ENCODE measurements at regions not wholly inside any gene's neighbourhood (a gene's known extent, or its start where the extent isn't known, plus 50 kb on each side); places are given as distances from the start of the nearest gene placed in this dataset.
"Not testable (repeated sequence)": the region's sequence is repeated elsewhere in the genome, so short reads cannot be mapped to it uniquely, and the experiment has no call there.

DNA sequence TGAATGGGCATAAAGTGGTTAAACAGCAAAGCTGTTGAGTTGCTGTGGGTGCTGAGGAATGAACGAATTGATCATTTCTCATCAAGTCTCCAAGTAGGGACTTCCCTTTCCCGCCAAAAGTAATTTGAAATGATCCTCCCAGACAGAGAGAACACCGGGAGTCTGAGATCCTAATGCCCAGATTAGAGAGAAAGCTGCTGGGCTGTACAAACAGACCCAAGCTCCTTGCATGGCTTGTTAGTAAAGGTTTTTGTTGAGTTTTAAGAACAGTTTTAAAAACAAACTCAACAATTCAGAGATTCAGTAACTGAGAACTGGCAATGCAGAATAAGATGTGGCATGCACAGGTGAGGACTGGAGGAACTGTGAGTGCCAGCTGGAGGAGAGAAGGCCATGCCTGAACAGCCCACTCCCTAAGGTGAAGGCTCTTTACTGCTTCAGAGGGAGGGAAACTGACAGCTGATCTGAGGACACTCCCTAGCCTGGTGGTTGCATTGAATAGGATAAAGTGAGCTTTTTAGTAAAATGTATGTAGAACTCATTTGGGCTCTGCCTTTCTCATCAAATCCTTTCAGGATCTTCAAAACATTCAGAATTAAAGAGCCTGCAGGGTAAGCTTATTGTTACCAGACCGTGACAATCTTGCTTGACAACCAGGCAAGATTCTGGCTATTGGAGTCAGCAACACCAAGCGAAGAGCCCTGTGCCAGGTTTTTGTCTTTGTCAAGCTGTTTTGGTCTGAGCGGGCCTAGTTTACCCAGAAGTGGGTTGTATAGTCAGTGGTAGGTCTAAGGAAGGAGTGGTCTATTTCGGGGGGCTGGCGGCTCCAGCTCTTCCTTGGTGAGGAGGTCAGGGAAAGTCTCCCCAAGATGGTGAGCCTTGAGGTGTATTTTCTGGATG lies 63.2 kb upstream of the IGFBP5 start:
- POLR2A ChIA-PET, result no interaction called here

DNA sequence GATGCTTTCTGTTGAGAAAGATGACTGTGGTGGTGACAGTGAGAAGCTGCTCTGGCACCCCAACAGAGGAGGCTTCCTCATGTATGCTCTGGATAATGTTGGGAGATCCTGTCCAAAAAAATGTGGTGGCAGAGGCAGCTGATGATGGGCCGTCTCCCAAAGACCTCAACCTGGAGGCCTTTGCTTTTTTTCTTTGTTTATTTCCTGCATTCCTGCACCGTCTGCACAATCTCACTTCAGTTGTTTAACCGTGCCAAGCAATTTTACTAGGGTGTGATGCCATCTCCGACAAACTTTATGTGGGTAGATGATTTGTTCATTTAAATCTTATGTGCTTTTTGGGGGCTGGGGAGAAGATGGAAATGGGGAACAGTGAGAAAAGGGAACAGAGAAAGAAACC lies 62.2 kb upstream of the IGFBP5 start:
- POLR2A ChIA-PET, result no interaction called here
- DNase-seq (ENCODE audit: extremely low spot score), result no peak
- CTCF ChIA-PET, result interaction anchor here (1.2 kb wide), 1 partner anchor 8 kb away, joined by 3 read pairs; no protein-coding TSS in a partner anchor
- TF ChIP-seq, protein P1, sequence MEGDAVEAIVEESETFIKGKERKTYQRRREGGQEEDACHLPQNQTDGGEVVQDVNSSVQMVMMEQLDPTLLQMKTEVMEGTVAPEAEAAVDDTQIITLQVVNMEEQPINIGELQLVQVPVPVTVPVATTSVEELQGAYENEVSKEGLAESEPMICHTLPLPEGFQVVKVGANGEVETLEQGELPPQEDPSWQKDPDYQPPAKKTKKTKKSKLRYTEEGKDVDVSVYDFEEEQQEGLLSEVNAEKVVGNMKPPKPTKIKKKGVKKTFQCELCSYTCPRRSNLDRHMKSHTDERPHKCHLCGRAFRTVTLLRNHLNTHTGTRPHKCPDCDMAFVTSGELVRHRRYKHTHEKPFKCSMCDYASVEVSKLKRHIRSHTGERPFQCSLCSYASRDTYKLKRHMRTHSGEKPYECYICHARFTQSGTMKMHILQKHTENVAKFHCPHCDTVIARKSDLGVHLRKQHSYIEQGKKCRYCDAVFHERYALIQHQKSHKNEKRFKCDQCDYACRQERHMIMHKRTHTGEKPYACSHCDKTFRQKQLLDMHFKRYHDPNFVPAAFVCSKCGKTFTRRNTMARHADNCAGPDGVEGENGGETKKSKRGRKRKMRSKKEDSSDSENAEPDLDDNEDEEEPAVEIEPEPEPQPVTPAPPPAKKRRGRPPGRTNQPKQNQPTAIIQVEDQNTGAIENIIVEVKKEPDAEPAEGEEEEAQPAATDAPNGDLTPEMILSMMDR (IDR thresholded peaks at IDR 0.05; ENCODE audit: control extremely low read depth, extremely low read depth, low read depth, missing control alignments), result no peak

More for the DNA sequence above, 63.2 kb upstream of the IGFBP5 start:
- DNase-seq (ENCODE audit: extremely low spot score), result no peak
- TF ChIP-seq, protein P1 (IDR thresholded peaks at IDR 0.05; ENCODE audit: control extremely low read depth, extremely low read depth, low read depth, missing control alignments), result no peak
- CTCF ChIA-PET, result interaction anchor here (1.1 to 1.9 kb wide), 4 partner anchors 9 to 753 kb away, joined by 3 to 5 read pairs (median 3); no protein-coding TSS in a partner anchor

DNA sequence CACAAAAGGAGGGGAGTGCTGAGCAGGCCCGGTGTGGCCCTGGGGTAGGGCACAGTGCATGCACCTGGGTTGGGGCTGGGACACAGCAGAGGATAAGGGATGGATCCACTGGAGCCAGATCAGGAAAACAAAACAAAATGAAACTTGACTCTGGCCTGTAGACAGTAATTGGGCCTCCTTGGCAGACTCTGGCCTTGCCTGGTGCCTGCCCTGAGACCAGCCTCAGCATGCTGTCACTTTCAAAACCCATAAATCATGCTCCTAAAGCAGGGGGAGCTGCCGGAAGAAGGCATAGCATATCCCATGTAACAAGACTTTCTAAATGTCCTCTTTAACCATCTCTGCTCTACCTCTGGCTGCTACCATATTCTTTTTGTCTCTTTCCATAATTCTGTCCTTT lies 61.1 kb upstream of the IGFBP5 start:
- no peak for DNase-seq (ENCODE audit: extremely low spot score)
- POLR2A ChIA-PET, result no interaction called here
- TF ChIP-seq, protein P1 (IDR thresholded peaks at IDR 0.05; ENCODE audit: control extremely low read depth, extremely low read depth, low read depth, missing control alignments), result no peak
- CTCF ChIA-PET, result interaction anchor here (1.6 kb wide), 1 partner anchor 13 kb away, joined by 4 read pairs; no protein-coding TSS in a partner anchor

DNA sequence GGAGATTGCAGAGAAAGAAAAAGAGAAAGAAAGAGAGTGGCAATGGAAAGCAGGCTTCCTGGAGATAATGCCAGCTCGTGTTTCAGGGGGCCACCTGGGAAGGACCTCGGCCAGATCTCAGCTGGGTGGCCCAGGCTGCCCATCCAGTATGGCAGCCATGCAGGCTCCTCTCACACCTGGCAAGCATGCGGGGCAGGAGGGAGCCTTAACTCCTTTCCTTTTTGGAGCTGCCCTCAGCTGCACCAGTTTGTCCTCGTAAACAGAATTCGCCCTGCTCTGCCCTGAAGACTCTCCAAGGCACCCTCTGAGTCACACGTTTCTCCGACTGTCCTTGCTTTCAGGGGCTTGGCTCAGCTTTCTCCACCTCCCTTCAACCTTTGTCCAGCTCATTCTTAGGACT lies 59.5 kb upstream of the IGFBP5 start:
- DNase-seq (ENCODE audit: extremely low spot score), result no peak
- TF ChIP-seq, protein P1 (IDR thresholded peaks at IDR 0.05; ENCODE audit: control extremely low read depth, extremely low read depth, low read depth, missing control alignments), result no peak
- ChIA-PET CTCF (interaction anchor here (0.9 to 1.6 kb wide), 4 partner anchors 11 to 56 kb away, joined by 3 to 4 read pairs (median 3); no protein-coding TSS in a partner anchor), POLR2A (no interaction called here)

DNA sequence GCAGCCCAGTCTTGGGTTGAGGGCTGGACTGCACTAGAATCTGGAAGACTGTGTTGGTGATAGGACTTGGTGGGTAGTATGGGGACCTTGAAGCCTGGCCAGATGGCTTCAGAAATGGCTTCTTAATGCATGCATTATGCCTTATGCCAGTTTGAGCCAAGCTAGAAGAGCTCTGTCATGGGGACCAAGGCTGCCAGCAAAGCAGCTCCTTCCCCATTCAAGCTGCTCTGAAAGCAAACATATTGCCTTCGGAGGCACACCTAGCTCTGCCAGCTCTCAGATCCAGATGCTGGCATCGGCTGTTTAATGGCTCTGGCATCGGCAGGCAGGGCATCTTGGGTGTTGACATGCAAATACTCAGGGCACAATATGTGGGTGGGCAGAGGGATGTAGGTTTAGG lies 59.0 kb upstream of the IGFBP5 start:
- ChIA-PET POLR2A (no interaction called here), CTCF (interaction anchor here (0.9 to 1.5 kb wide), 3 partner anchors 15 to 56 kb away, joined by 3 read pairs; no protein-coding TSS in a partner anchor)
- DNase-seq (ENCODE audit: extremely low spot score), result no peak
- TF ChIP-seq, protein P1 (IDR thresholded peaks at IDR 0.05; ENCODE audit: control extremely low read depth, extremely low read depth, low read depth, missing control alignments), result no peak

DNA sequence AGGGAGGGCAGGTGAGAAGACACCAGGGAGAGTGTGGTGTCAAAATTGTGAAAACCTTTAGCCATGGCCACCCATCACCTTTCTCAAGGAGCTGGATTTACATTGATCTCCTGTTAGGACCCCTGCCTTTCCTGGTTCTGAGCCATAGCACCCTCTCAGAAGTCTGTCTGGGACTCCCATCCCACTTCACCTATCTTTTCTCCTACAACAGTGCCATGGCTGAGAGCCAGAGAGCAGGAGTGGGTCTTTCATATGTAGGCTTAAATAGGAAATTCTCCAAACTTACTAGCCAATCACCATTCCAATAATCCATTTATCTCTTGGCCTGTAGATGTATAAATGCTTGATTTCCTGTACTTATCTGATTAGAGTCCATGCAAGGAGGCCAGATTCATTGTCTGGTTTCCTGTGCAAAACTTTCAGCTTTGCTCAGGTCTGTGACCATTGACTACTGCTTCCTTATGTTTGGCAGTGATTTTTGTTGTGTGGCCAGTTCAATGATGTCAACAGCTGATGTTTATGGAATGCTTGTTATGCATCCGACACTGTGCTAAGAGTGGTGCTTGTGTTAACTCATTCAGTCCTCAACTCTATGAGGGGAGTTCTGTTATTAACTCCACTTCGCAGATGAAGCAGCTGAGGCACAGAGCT lies 57.6 kb upstream of the IGFBP5 start:
- ChIA-PET POLR2A (no interaction called here), CTCF (no interaction called here)
- no peak for DNase-seq (ENCODE audit: extremely low spot score)
- TF ChIP-seq, protein P1 (IDR thresholded peaks at IDR 0.05; ENCODE audit: control extremely low read depth, extremely low read depth, low read depth, missing control alignments), result no peak

DNA sequence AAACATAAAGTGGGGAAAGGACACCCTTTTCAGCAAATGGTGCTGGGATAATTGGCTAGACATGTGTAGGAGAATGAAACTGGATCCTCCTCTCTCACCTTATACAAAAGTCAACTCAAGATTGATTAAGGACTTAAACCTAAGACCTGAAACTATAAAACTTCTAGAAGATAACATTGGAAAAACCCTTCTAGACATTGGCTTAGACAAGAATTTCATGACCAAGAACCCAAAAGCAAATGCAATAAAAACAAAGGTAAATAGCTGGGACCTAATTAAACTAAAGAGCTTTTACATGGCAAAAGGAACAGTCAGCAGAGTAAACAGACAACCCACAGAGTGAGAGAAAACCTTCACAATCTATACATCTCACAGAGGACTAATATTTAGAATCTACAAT lies 55.4 kb upstream of the IGFBP5 start:
- DNase-seq (ENCODE audit: extremely low spot score); CTCF ChIA-PET; POLR2A ChIA-PET: not testable (repeated sequence)

DNA sequence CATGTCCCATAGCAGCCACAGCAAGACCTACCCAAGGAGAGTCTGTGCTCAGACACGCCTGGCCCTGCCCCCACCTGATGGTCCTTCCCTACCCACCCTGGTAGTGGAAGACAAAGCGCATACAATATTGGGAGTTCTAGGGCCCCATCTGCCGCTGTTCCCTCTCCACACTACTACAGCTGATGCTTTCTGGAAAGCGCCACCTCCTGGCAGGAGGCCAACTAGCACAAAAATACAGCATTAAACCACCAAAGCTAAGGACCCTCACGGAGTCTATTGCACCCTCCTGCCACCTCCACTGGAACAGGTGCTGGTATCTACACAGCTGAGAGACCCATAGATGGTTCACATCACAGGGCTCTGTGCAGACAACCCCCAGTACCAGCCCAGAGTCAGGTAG lies 50.9 kb upstream of the IGFBP5 start:
- POLR2A ChIA-PET; DNase-seq (ENCODE audit: extremely low spot score); CTCF ChIA-PET: not testable (repeated sequence)
